Pons (tissue), 1 donor: ENCODE measurements at regions not wholly inside any gene's neighbourhood (a gene's known extent, or its start where the extent isn't known, plus 50 kb on each side); places are given as distances from the start of the nearest gene placed in this dataset.

ENCODE experiments used
- DNase-seq: peaks from one replicate; pipeline ENCODE4 v3.0.0-alpha.2; 2016; ENCODE audit warnings: low spot score

GRCh38 chr2:3138621-3139020 lies 239.0 kb downstream of the EIPR1 start:
- no peak for DNase-seq

- DNase-seq = no peak
Measured at GRCh38 chr2:3137651-3138300, 239.8 kb downstream of the EIPR1 start.

GRCh38 chr2:3135676-3136075 lies 241.9 kb downstream of the EIPR1 start:
- no peak for DNase-seq

GRCh38 chr2:3134026-3134571 lies 243.5 kb downstream of the EIPR1 start:
- no peak for DNase-seq

GRCh38 chr2:3132966-3133365 lies 244.7 kb downstream of the EIPR1 start:
- no peak for DNase-seq

GRCh38 chr2:3132466-3132865 lies 245.2 kb downstream of the EIPR1 start:
- no peak for DNase-seq

- DNase-seq = no peak
Measured at GRCh38 chr2:3131636-3132326, 245.8 kb downstream of the EIPR1 start.

- DNase-seq = no peak
Measured at GRCh38 chr2:3130889-3131635, 246.6 kb downstream of the EIPR1 start.

GRCh38 chr2:3130444-3130843 lies 247.2 kb downstream of the EIPR1 start:
- DNase-seq = no peak

GRCh38 chr2:3129867-3130266 lies 247.8 kb downstream of the EIPR1 start:
- no peak for DNase-seq

- no peak for DNase-seq
Measured at GRCh38 chr2:3128786-3129185, 248.8 kb downstream of the EIPR1 start.

- no peak for DNase-seq
Measured at GRCh38 chr2:3127710-3128109, 249.9 kb downstream of the EIPR1 start.

- DNase-seq = no peak
Measured at GRCh38 chr2:3126911-3127621, 250.6 kb downstream of the EIPR1 start.

- no peak for DNase-seq
Measured at GRCh38 chr2:3126171-3126910, 251.3 kb downstream of the EIPR1 start.

- DNase-seq = no peak
Measured at GRCh38 chr2:3125761-3126130, 251.9 kb downstream of the EIPR1 start.

GRCh38 chr2:3125001-3125760 lies 252.4 kb downstream of the EIPR1 start:
- no peak for DNase-seq

GRCh38 chr2:3122525-3122924 lies 255.1 kb downstream of the EIPR1 start:
- DNase-seq = no peak

- no peak for DNase-seq
Measured at GRCh38 chr2:3121601-3122000, 256.0 kb downstream of the EIPR1 start.

GRCh38 chr2:3117650-3118216 lies 259.9 kb downstream of the EIPR1 start:
- no peak for DNase-seq

- DNase-seq = no peak
Measured at GRCh38 chr2:3116371-3116770, 261.2 kb downstream of the EIPR1 start.
